Tibial nerve (tissue), 4 donors: ENCODE measurements at regions not wholly inside any gene's neighbourhood (a gene's known extent, or its start where the extent isn't known, plus 50 kb on each side); places are given as distances from the start of the nearest gene placed in this dataset.

ENCODE experiments used
- DNase-seq, 2 donors: peaks; one replicate each; pipeline ENCODE4 v3.0.0-alpha.2; 2019; ENCODE audit warnings: low spot score in 2 of 2
- H3K27ac ChIP-seq, 4 donors: fragments of 200-600 bp; sonication (generic) in 3 of 4; one replicate each; pipeline ENCODE4 v1.5.1; 2017 to 2019; ENCODE audit warnings: mild to moderate bottlenecking in 1 of 4
- H3K27me3 ChIP-seq, 2 donors: fragments of 200-600 bp; sonication (generic) in 1 of 2; one replicate each; pipeline versions ENCODE4 v1.5.1 to v1.6.0; 2017 to 2019
- H3K36me3 ChIP-seq, 3 donors: fragments of 200-600 bp; sonication (generic); one replicate each; pipeline ENCODE4 v1.5.1; 2018 to 2019
- H3K4me1 ChIP-seq, 4 donors: fragments of 200-600 bp; sonication (generic) in 3 of 4; one replicate each; pipeline ENCODE4 v1.5.1; 2017 to 2019
- H3K4me3 ChIP-seq, 4 donors: fragments of 200-600 bp; sonication (generic) in 3 of 4; one replicate each; pipeline ENCODE4 v1.5.1; 2017 to 2019; ENCODE audit warnings: mild to moderate bottlenecking in 1 of 4, moderate library complexity in 1 of 4
- H3K9me3 ChIP-seq, 4 donors: fragments of 200-600 bp; sonication (generic) in 3 of 4; one replicate each; pipeline ENCODE4 v1.5.1; 2017 to 2019
- CTCF ChIP-seq, 5 experiments: fragments of 200-600 bp in 3 of 5; fragments of 450-650 bp in 2 of 5; sonication (generic) in 3 of 5; IDR thresholded peaks; one replicate each; pipeline ENCODE4 v1.5.1; 2016 to 2019; ENCODE audit warnings: antibody characterized with exemption in 5 of 5, mild to moderate bottlenecking in 3 of 5, moderate library complexity in 2 of 5
- EP300 ChIP-seq, 2 donors: sonication (generic); formaldehyde crosslinking; IDR thresholded peaks; one replicate each; pipeline ENCODE4 v1.6.1; 2017; ENCODE audit warnings: antibody characterized with exemption in 2 of 2, mild to moderate bottlenecking in 1 of 2
- POLR2A ChIP-seq, 2 donors: fragments of 450-650 bp; IDR thresholded peaks; one replicate each; pipeline ENCODE4 v1.6.1; 2017; ENCODE audit warnings: antibody characterized with exemption in 2 of 2, mild to moderate bottlenecking in 2 of 2, moderate library complexity in 2 of 2
- whole genome bisulfite sequencing, 2 donors: methylation state at CpG; one replicate each; pipeline ENCODE4 v1.1.5; 2018; 5-methylcytosine and 5-hydroxymethylcytosine counted together

DNA sequence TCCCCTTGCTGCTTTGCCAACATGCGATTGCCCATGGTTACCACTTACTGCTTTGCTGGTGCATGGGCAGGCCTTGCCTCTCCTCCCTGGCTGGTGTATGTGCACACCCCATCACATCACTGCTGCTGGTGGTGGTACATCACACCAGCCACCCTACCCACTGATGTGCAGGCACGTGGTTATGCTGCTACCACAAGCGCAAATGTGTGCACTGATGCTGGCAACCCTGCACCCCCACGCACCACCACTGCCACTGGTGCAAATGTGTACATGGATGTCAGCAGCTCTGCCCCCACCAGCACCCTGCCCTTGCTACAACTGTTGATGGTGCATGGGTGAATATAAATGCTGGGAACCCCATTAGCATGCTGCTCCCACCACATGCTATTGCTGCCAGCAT, 261.7 kb downstream of the AEBP2 start:
- H3K9me3 ChIP-seq, result peaks cover 0 to 33% (median 2%) of the 10 kb centered on the region in 4 donors
- WGBS, 2 donors, result 76 to 100% methylated on average over 1 to 4 of the region's 4 CpGs
- no peaks in the 10 kb centered on the region for H3K27me3 ChIP-seq
- H3K36me3 ChIP-seq, result no peaks in the 10 kb centered on the region
- TF ChIP-seq POLR2A (IDR thresholded peaks at IDR 0.05) (no peak), CTCF (IDR thresholded peaks at IDR 0.05) (no peak), EP300 (IDR thresholded peaks at IDR 0.05) (no peak)
- DNase-seq, result no peak
- no peaks in the 10 kb centered on the region for H3K4me1 ChIP-seq
- H3K27ac ChIP-seq, result no peak overlapping the region
- no peak overlapping the region for H3K4me3 ChIP-seq

GRCh38 chr12:19704966-19705365, 265.7 kb downstream of the AEBP2 start:
- 93 to 94% methylated on average over 1 of the region's 1 CpG for WGBS, 2 donors
- Histone ChIP-seq H3K27me3 (no peaks in the 10 kb centered on the region), H3K4me3 (no peak overlapping the region), H3K4me1 (no peaks in the 10 kb centered on the region), H3K36me3 (no peaks in the 10 kb centered on the region), H3K27ac (no peak overlapping the region), H3K9me3 (peaks cover 0 to 63% (median 2%) of the 10 kb centered on the region in 4 donors)
- no peak for TF ChIP-seq EP300 (IDR thresholded peaks at IDR 0.05)
- no peak for TF ChIP-seq POLR2A (IDR thresholded peaks at IDR 0.05)
- no peak for TF ChIP-seq CTCF (IDR thresholded peaks at IDR 0.05)
- no peak for DNase-seq

- DNase-seq, result no peak
- peaks cover 0 to 54% (median 2%) of the 10 kb centered on the region in 4 donors for H3K9me3 ChIP-seq
- H3K36me3 ChIP-seq, result no peaks in the 10 kb centered on the region
- 85 to 89% methylated on average over 1 of the region's 1 CpG for WGBS, 2 donors
- TF ChIP-seq POLR2A (IDR thresholded peaks at IDR 0.05), result no peak
- TF ChIP-seq CTCF (IDR thresholded peaks at IDR 0.05), result no peak
- no peak for TF ChIP-seq EP300 (IDR thresholded peaks at IDR 0.05)
- H3K27me3 ChIP-seq, result no peaks in the 10 kb centered on the region
- no peak overlapping the region for H3K4me3 ChIP-seq
- H3K4me1 ChIP-seq, result no peaks in the 10 kb centered on the region
- H3K27ac ChIP-seq, result no peak overlapping the region
Observed at GRCh38 chr12:19706936-19707335, 267.6 kb downstream of the AEBP2 start.

DNA sequence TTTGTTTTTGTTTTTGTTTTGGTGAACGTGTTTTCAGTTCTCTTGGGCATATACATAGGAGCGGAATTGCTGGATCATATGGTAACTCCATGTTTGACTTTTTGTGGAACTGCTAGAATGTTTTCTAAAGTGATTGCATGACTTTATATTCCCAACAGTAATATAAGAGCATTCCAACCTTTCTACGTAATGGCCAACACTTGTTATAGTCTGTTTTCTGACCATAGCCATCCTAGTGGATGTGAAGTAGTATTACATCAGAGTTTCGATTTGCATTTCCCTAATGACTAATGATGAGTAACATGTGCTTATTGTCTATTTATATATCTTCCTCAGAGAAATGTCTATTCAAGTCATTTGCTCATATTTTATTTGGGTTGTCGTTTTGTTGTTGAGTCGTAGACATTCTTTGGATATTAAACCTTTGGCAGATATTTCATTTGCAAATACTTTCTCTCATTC, 268.7 kb downstream of the AEBP2 start:
- WGBS, 2 donors, result 62 to 63% methylated on average over 6 of the region's 6 CpGs
- Histone ChIP-seq H3K27me3 (no peaks in the 10 kb centered on the region), H3K36me3 (no peaks in the 10 kb centered on the region), H3K4me1 (no peaks in the 10 kb centered on the region), H3K9me3 (peaks cover 0 to 47% (median 0%) of the 10 kb centered on the region in 4 donors), H3K27ac (no peak overlapping the region), H3K4me3 (no peak overlapping the region)
- no peak for DNase-seq
- TF ChIP-seq CTCF (IDR thresholded peaks at IDR 0.05) (no peak), POLR2A (IDR thresholded peaks at IDR 0.05) (no peak), EP300 (IDR thresholded peaks at IDR 0.05) (no peak)

GRCh38 chr12:19709889-19710288, 270.6 kb downstream of the AEBP2 start:
- Histone ChIP-seq H3K27ac (no peak overlapping the region), H3K4me3 (no peak overlapping the region), H3K36me3 (no peaks in the 10 kb centered on the region), H3K27me3 (no peaks in the 10 kb centered on the region), H3K9me3 (peaks cover 0 to 34% (median 0%) of the 10 kb centered on the region in 4 donors), H3K4me1 (no peaks in the 10 kb centered on the region)
- WGBS, 2 donors, result 43 to 60% methylated on average over 2 of the region's 2 CpGs
- no peak for DNase-seq
- TF ChIP-seq CTCF (IDR thresholded peaks at IDR 0.05), result no peak
- TF ChIP-seq EP300 (IDR thresholded peaks at IDR 0.05), result no peak
- TF ChIP-seq POLR2A (IDR thresholded peaks at IDR 0.05), result no peak
